ENCODE measurements at regions not wholly inside any gene's neighbourhood (a gene's known extent, or its start where the extent isn't known, plus 50 kb on each side); places are given as distances from the start of the nearest gene placed in this dataset.

DNA sequence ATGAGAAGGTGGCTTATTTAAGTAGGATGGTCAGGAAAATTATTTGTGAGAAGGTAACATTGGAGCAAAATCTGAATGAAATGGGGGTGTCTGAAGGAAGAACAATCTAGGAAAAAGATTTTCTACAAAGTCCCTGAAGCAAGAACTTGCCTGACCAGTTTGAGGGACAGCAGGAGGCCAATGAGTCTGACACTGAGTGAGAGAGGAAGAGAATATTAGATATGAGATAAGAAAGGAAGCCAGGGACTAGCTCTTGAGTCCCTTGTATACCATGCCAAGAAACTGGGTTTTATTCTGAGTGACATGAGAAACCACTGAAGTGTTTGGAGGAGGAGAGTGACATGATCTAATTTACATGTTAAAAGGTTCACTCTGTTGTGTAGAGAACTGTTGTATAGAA is 1478.9 kb downstream of the RPA4 start:
- Histone ChIP-seq H3K4me3 (replicated peaks in 1 of 3; ENCODE audit: insufficient read depth in 1 of 3, low read depth in 1 of 3, low read length in 3 of 3) (no peak overlapping the region), H3K9me1 (replicated peaks; ENCODE audit: control insufficient read depth, extremely low read depth, insufficient read depth, low read length) (no peaks in the 10 kb centered on the region), H3K9me3 (replicated peaks; ENCODE audit: control insufficient read depth, insufficient read depth, low read length) (no peaks in the 10 kb centered on the region), H2AFZ (ENCODE audit: low read depth, low read length) (no peak overlapping the region), H3K79me2 (ENCODE audit: control insufficient read depth, insufficient read depth, low read length) (no peaks in the 10 kb centered on the region), H3K9ac (replicated peaks; ENCODE audit: extremely low read depth, insufficient read depth, low read length) (no peak overlapping the region), H3K27me3 (ENCODE audit: control insufficient read depth in 2 of 2, insufficient read depth in 2 of 2, low read length in 2 of 2) (no peaks in the 10 kb centered on the region), H3K4me2 (ENCODE audit: insufficient read depth, low read length) (no peak overlapping the region), H3K36me3 (ENCODE audit: control insufficient read depth in 2 of 2, extremely low read depth in 1 of 2, insufficient read depth in 2 of 2, low read length in 2 of 2) (no peaks in the 10 kb centered on the region), H4K20me1 (replicated peaks; ENCODE audit: control insufficient read depth, extremely low read depth, insufficient read depth, low read length) (no peaks in the 10 kb centered on the region), H3K4me1 (ENCODE audit: control insufficient read depth, extremely low read depth, insufficient read depth, low read length) (no peaks in the 10 kb centered on the region), H3K27ac (ENCODE audit: insufficient read depth, low read depth, low read length) (no peak overlapping the region)
- no TSS peak for BruUV-seq (replicated peaks)
- dilution Hi-C loops (cut with MboI; ENCODE audit: extremely low pct_ligation_motif_present, low sequenced_read_pairs) (no loop called here), intact Hi-C loops (cut with micrococcal nuclease) (no loop called here)
- ChIA-PET CTCF (no interaction called here), POLR2A (no interaction called here)
- FAIRE-seq (no peak), DNase-seq (ENCODE audit: low read depth, low spot score) (no peak)
- TF ChIP-seq JUN (IDR thresholded peaks at IDR 0.05; ENCODE audit: borderline replicate concordance, insufficient read depth, insufficient read length, low read depth) (no peak), EZH2 (IDR thresholded peaks at IDR 0.05; ENCODE audit: borderline replicate concordance, low read depth, low read length, severe bottlenecking) (no peak), MYC (IDR thresholded peaks at IDR 0.05; ENCODE audit: low read depth, low read length) (no peak), FOS (IDR thresholded peaks at IDR 0.05; ENCODE audit: borderline replicate concordance, insufficient read depth, low read length) (no peak), POLR2A (IDR thresholded peaks at IDR 0.05; ENCODE audit: low read depth, low read length) (no peak)
- TF ChIP-seq, protein P1, sequence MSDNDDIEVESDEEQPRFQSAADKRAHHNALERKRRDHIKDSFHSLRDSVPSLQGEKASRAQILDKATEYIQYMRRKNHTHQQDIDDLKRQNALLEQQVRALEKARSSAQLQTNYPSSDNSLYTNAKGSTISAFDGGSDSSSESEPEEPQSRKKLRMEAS (IDR thresholded peaks at IDR 0.05; ENCODE audit: insufficient read depth, insufficient read length) = no peak
- TF ChIP-seq, protein P2, sequence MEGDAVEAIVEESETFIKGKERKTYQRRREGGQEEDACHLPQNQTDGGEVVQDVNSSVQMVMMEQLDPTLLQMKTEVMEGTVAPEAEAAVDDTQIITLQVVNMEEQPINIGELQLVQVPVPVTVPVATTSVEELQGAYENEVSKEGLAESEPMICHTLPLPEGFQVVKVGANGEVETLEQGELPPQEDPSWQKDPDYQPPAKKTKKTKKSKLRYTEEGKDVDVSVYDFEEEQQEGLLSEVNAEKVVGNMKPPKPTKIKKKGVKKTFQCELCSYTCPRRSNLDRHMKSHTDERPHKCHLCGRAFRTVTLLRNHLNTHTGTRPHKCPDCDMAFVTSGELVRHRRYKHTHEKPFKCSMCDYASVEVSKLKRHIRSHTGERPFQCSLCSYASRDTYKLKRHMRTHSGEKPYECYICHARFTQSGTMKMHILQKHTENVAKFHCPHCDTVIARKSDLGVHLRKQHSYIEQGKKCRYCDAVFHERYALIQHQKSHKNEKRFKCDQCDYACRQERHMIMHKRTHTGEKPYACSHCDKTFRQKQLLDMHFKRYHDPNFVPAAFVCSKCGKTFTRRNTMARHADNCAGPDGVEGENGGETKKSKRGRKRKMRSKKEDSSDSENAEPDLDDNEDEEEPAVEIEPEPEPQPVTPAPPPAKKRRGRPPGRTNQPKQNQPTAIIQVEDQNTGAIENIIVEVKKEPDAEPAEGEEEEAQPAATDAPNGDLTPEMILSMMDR (IDR thresholded peaks at IDR 0.05; ENCODE audit: extremely low read depth in 1 of 2, insufficient read depth in 1 of 2, low read depth in 1 of 2, low read length in 2 of 2) = no peak

DNA sequence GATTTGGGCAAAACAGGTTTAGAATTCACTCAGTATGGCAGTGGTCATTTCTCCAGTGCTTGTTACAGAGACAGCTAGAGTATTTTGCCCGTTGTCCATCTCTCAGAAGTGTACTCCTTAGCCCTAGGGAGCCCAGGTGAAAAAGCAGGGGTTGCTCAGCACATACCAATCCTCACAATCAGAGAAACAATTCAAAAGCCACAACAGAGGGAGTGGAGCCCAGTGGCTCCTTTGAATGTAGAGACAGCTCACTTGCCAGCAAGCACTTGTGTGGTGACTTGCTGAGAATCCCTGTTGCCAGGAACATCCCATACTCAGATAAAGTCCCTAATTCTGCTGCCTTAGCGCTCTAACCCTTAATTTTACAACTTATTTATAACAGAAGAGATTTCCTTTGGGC is 1488.3 kb downstream of the RPA4 start:
- dilution Hi-C loops (cut with MboI; ENCODE audit: extremely low pct_ligation_motif_present, low sequenced_read_pairs) (no loop called here), intact Hi-C loops (cut with micrococcal nuclease) (no loop called here)
- FAIRE-seq (no peak), DNase-seq (ENCODE audit: low read depth, low spot score) (no peak)
- TF ChIP-seq EZH2 (IDR thresholded peaks at IDR 0.05; ENCODE audit: borderline replicate concordance, low read depth, low read length, severe bottlenecking) (no peak), POLR2A (IDR thresholded peaks at IDR 0.05; ENCODE audit: low read depth, low read length) (no peak), MYC (IDR thresholded peaks at IDR 0.05; ENCODE audit: low read depth, low read length) (no peak), GATA2 (IDR thresholded peaks at IDR 0.05; ENCODE audit: insufficient read depth, insufficient read length, low read depth, low read length) (no peak), FOS (IDR thresholded peaks at IDR 0.05; ENCODE audit: borderline replicate concordance, insufficient read depth, low read length) (no peak), POLR2AphosphoS5 (IDR thresholded peaks at IDR 0.05; ENCODE audit: insufficient read depth, low read depth, low read length) (no peak)
- TF ChIP-seq, protein P1 (IDR thresholded peaks at IDR 0.05; ENCODE audit: insufficient read depth, insufficient read length) = no peak
- ChIA-PET CTCF (no interaction called here), POLR2A (no interaction called here)
- no peak overlapping the region for H3K9ac ChIP-seq (replicated peaks; ENCODE audit: extremely low read depth, insufficient read depth, low read length)
- H3K9me1 ChIP-seq (replicated peaks; ENCODE audit: control insufficient read depth, extremely low read depth, insufficient read depth, low read length) = no peaks in the 10 kb centered on the region
- H3K4me3 ChIP-seq (replicated peaks in 1 of 3; ENCODE audit: insufficient read depth in 1 of 3, low read depth in 1 of 3, low read length in 3 of 3) = no peak overlapping the region
- no peaks in the 10 kb centered on the region for H3K27me3 ChIP-seq (ENCODE audit: control insufficient read depth in 2 of 2, insufficient read depth in 2 of 2, low read length in 2 of 2)
- no peaks in the 10 kb centered on the region for H4K20me1 ChIP-seq (replicated peaks; ENCODE audit: control insufficient read depth, extremely low read depth, insufficient read depth, low read length)
- no peak overlapping the region for H3K27ac ChIP-seq (ENCODE audit: insufficient read depth, low read depth, low read length)
- BruUV-seq (replicated peaks) = no TSS peak
- no peaks in the 10 kb centered on the region for H3K9me3 ChIP-seq (replicated peaks; ENCODE audit: control insufficient read depth, insufficient read depth, low read length)
- H3K4me1 ChIP-seq (ENCODE audit: control insufficient read depth, extremely low read depth, insufficient read depth, low read length) = no peaks in the 10 kb centered on the region
- H3K36me3 ChIP-seq (ENCODE audit: control insufficient read depth in 2 of 2, extremely low read depth in 1 of 2, insufficient read depth in 2 of 2, low read length in 2 of 2) = no peaks in the 10 kb centered on the region
- no peak overlapping the region for H3K4me2 ChIP-seq (ENCODE audit: insufficient read depth, low read length)
- H3K79me2 ChIP-seq (ENCODE audit: control insufficient read depth, insufficient read depth, low read length) = no peaks in the 10 kb centered on the region
- H2AFZ ChIP-seq (ENCODE audit: low read depth, low read length) = no peak overlapping the region
